ENCODE measurements at regions not wholly inside any gene's neighbourhood (a gene's known extent, or its start where the extent isn't known, plus 50 kb on each side); places are given as distances from the start of the nearest gene placed in this dataset.
"Not testable (repeated sequence)": the region's sequence is repeated elsewhere in the genome, so short reads cannot be mapped to it uniquely, and the experiment has no call there.

GRCh38 chr12:94839347-94839746 lies 164.2 kb downstream of the NDUFA12 start:
- Mint-ChIP-seq H3K4me3 (ENCODE audit: low read depth, unreplicated experiment) (no peak overlapping the region), H3K4me1 (ENCODE audit: low read depth, unreplicated experiment) (peaks cover 5% of the 10 kb centered on the region), H3K27me3 (ENCODE audit: unreplicated experiment) (peaks cover 6% of the 10 kb centered on the region), H3K36me3 (ENCODE audit: insufficient read depth, unreplicated experiment) (no peaks in the 10 kb centered on the region), H3K9me3 (ENCODE audit: low read depth, unreplicated experiment) (peaks cover 8% of the 10 kb centered on the region), H3K27ac (ENCODE audit: unreplicated experiment) (no peak overlapping the region)
- no peak for DNase-seq
- CTCF ChIA-PET: no interaction called here
- TF ChIP-seq CTCF (IDR thresholded peaks at IDR 0.05; ENCODE audit: unreplicated experiment): no peak
- intact Hi-C loops (cut with micrococcal nuclease; ENCODE audit: unreplicated experiment): no loop called here
- no TSS peak for BruUV-seq (replicated peaks)

DNA sequence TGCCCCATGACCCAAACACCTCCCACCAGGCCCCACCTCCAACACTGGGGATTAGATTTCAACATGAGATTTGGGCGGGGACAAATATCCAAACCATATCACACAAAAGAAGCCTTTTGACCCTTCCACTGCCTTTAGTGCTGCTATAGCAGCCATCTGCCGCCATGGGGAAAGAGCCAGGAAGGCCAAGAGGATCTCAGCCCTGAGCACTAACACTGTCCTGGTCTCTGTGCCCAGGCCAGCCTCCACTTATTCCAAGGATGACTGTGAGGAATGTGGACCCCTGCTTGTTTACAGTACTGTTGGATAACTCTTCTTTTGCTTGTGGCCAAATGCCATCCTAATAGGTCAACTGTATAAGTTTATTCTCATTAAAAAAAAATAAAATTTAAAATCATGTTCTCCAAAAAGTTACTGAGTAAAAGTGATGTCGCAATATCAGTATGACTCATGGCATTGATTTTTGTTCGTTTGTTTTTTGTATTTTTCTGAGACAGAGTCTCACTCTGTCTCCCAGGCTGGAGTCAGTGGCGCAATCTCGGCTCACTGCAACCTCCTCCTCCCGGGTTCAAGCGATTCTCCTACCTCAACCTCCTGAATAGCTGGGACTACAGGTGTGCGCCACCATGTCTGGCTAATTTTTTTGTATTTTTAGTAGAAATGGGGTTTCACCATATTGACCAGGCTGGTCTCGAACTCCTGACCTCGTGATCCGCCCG lies 166.4 kb downstream of the NDUFA12 start:
- H3K4me1 Mint-ChIP-seq (ENCODE audit: low read depth, unreplicated experiment); H3K27me3 Mint-ChIP-seq (ENCODE audit: unreplicated experiment); BruUV-seq (replicated peaks); H3K36me3 Mint-ChIP-seq (ENCODE audit: insufficient read depth, unreplicated experiment); CTCF ChIA-PET; H3K27ac Mint-ChIP-seq (ENCODE audit: unreplicated experiment); H3K4me3 Mint-ChIP-seq (ENCODE audit: low read depth, unreplicated experiment); H3K9me3 Mint-ChIP-seq (ENCODE audit: low read depth, unreplicated experiment); intact Hi-C loops (cut with micrococcal nuclease; ENCODE audit: unreplicated experiment): not testable (repeated sequence)
- DNase-seq: peak; percentile 40

- H3K4me1 Mint-ChIP-seq (ENCODE audit: low read depth, unreplicated experiment): peaks cover 12% of the 10 kb centered on the region
- no peaks in the 10 kb centered on the region for H3K36me3 Mint-ChIP-seq (ENCODE audit: insufficient read depth, unreplicated experiment)
- CTCF ChIA-PET: no interaction called here
Measured at GRCh38 chr12:94834036-94834625, 169.4 kb downstream of the NDUFA12 start.

GRCh38 chr12:94832780-94833681 lies 170.5 kb downstream of the NDUFA12 start:
- Mint-ChIP-seq H3K9me3 (ENCODE audit: low read depth, unreplicated experiment) (peaks cover 3% of the 10 kb centered on the region), H3K27me3 (ENCODE audit: unreplicated experiment) (no peaks in the 10 kb centered on the region), H3K4me3 (ENCODE audit: low read depth, unreplicated experiment) (no peak overlapping the region), H3K27ac (ENCODE audit: unreplicated experiment) (no peak overlapping the region), H3K36me3 (ENCODE audit: insufficient read depth, unreplicated experiment) (no peaks in the 10 kb centered on the region), H3K4me1 (ENCODE audit: low read depth, unreplicated experiment) (peaks cover 12% of the 10 kb centered on the region)
- no TSS peak for BruUV-seq (replicated peaks)
- no peak for TF ChIP-seq CTCF (IDR thresholded peaks at IDR 0.05; ENCODE audit: unreplicated experiment)
- DNase-seq: no peak
- intact Hi-C loops (cut with micrococcal nuclease; ENCODE audit: unreplicated experiment): no loop called here
- CTCF ChIA-PET: no interaction called here

More at GRCh38 chr12:94834036-94834625, 169.4 kb downstream of the NDUFA12 start:
- intact Hi-C loops (cut with micrococcal nuclease; ENCODE audit: unreplicated experiment): no loop called here
- no peak for TF ChIP-seq CTCF (IDR thresholded peaks at IDR 0.05; ENCODE audit: unreplicated experiment)
- peaks cover 8% of the 10 kb centered on the region for H3K9me3 Mint-ChIP-seq (ENCODE audit: low read depth, unreplicated experiment)
- no peak overlapping the region for H3K27ac Mint-ChIP-seq (ENCODE audit: unreplicated experiment)
- no peak for DNase-seq
- BruUV-seq (replicated peaks): no TSS peak
- H3K27me3 Mint-ChIP-seq (ENCODE audit: unreplicated experiment): no peaks in the 10 kb centered on the region
- H3K4me3 Mint-ChIP-seq (ENCODE audit: low read depth, unreplicated experiment): no peak overlapping the region

Measured in Calu3 (cell line).